ENCODE measurements at regions not wholly inside any gene's neighbourhood (a gene's known extent, or its start where the extent isn't known, plus 50 kb on each side); places are given as distances from the start of the nearest gene placed in this dataset.
A peak's percentile ranks its signal among the peaks of the same experiment; 100 is the strongest.

GRCh38 chr2:150944315-150944714, 317.3 kb downstream of the RBM43 start:
- no peak overlapping the region for H3K4me3 ChIP-seq (ENCODE audit: low read depth, low read length)
- no peak for DNase-seq (ENCODE audit: low read depth)
- TF ChIP-seq, protein P1, sequence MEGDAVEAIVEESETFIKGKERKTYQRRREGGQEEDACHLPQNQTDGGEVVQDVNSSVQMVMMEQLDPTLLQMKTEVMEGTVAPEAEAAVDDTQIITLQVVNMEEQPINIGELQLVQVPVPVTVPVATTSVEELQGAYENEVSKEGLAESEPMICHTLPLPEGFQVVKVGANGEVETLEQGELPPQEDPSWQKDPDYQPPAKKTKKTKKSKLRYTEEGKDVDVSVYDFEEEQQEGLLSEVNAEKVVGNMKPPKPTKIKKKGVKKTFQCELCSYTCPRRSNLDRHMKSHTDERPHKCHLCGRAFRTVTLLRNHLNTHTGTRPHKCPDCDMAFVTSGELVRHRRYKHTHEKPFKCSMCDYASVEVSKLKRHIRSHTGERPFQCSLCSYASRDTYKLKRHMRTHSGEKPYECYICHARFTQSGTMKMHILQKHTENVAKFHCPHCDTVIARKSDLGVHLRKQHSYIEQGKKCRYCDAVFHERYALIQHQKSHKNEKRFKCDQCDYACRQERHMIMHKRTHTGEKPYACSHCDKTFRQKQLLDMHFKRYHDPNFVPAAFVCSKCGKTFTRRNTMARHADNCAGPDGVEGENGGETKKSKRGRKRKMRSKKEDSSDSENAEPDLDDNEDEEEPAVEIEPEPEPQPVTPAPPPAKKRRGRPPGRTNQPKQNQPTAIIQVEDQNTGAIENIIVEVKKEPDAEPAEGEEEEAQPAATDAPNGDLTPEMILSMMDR (conservative IDR thresholded peaks at IDR 0.05; ENCODE audit: low read depth, low read length), result no peak

DNA sequence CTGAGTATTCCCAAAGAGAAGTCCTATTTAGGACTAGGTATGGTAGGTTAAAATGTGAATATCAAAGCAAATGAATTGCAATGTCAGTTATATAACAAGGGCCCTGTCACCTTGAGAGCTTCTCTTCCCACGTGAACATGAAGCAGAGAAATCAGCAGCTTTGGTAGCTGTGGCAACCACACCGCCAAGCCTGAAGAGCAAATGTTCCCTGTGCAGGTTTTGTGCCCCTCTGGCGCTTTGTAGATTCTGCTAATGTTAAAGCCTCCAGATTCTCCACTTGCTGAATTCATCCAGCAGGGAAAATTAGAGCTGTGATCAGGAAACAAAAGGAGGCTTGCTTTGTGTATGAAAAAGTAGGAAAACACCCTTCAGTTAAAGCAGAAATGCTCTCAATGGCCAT, 322.6 kb downstream of the RBM43 start:
- no peak for DNase-seq (ENCODE audit: low read depth)
- no peak overlapping the region for H3K4me3 ChIP-seq (ENCODE audit: low read depth, low read length)
- TF ChIP-seq, protein P1 (conservative IDR thresholded peaks at IDR 0.05; ENCODE audit: low read depth, low read length), result no peak

DNA sequence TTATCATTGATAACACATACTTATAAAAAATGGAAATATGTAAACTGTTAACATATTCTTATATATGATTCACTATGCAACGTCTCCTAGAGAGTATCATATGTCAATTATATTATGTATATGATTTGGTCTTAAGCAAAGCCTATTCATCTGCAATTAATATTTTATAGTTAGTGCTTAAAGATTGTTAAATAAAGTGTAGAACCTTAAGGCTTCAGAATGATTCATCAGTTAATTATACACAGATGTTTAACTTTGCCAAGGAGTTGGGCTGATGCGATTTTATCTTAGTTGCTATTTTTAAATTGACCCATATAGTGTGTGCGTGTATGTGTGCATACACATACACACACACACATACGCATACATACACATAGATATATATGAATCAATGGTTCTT, 323.1 kb downstream of the RBM43 start:
- TF ChIP-seq, protein P1 (conservative IDR thresholded peaks at IDR 0.05; ENCODE audit: low read depth, low read length), result no peak
- peak; percentile 8 for DNase-seq (ENCODE audit: low read depth)
- no peak overlapping the region for H3K4me3 ChIP-seq (ENCODE audit: low read depth, low read length)

DNA sequence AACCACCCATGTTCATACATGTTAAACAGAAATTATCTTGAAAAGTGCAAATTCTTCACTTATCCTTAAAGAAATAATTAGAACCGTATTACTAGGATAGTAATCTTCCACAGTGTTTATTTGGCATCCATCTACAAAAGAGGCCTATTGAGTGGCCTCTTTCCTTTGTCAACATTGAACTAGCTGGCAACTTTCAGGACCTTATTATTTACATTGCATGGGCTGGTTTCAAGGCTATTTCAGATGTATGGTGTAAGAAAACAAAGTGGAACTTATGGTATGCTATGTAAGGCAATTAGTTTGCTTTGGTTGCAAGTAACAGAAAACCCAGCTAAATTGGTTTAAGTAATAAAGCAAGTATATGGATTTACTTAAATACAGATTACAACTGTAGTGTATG, 324.6 kb downstream of the RBM43 start:
- TF ChIP-seq, protein P1 (conservative IDR thresholded peaks at IDR 0.05; ENCODE audit: low read depth, low read length), result no peak
- no peak for DNase-seq (ENCODE audit: low read depth)
- no peak overlapping the region for H3K4me3 ChIP-seq (ENCODE audit: low read depth, low read length)

- no peak overlapping the region for H3K4me3 ChIP-seq (ENCODE audit: low read depth, low read length)
- DNase-seq (ENCODE audit: low read depth), result no peak
- TF ChIP-seq, protein P1 (conservative IDR thresholded peaks at IDR 0.05; ENCODE audit: low read depth, low read length), result no peak
These were observed 330.2 kb downstream of the RBM43 start for GRCh38 chr2:150931451-150931850.

- TF ChIP-seq, protein P1 (conservative IDR thresholded peaks at IDR 0.05; ENCODE audit: low read depth, low read length), result no peak
- no peak for DNase-seq (ENCODE audit: low read depth)
- H3K4me3 ChIP-seq (ENCODE audit: low read depth, low read length), result no peak overlapping the region
These were observed 336.1 kb downstream of the RBM43 start for GRCh38 chr2:150925611-150926010.

- no peak for DNase-seq (ENCODE audit: low read depth)
- no peak overlapping the region for H3K4me3 ChIP-seq (ENCODE audit: low read depth, low read length)
- TF ChIP-seq, protein P1 (conservative IDR thresholded peaks at IDR 0.05; ENCODE audit: low read depth, low read length), result no peak
These were observed 336.8 kb downstream of the RBM43 start for GRCh38 chr2:150924878-150925277.
